Kidney (tissue), 13 donors: ENCODE measurements at regions not wholly inside any gene's neighbourhood (a gene's known extent, or its start where the extent isn't known, plus 50 kb on each side); places are given as distances from the start of the nearest gene placed in this dataset.

Experiments
- DNase-seq, 5 donors: peaks; one replicate each; pipeline ENCODE4 v3.0.0-alpha.2; 2013 to 2020
- FAIRE-seq: peaks from 2 replicates; lab custom pipeline; 2012; peaks lifted over from hg19 to GRCh38; lab: Jason Lieb, UNC
- H3K27ac ChIP-seq, 2 donors: one replicate each; pipeline ENCODE4 v1.7.0; 2013; ENCODE audit warnings: low read depth in 2 of 2, low read length in 2 of 2, inconsistent platforms in 1 of 2
- H3K27me3 ChIP-seq: one replicate; pipeline ENCODE4 v1.7.1; 2013; ENCODE audit warnings: low read length, inconsistent platforms; ENCODE audit not compliant: control insufficient read depth, insufficient read depth
- H3K36me3 ChIP-seq, 3 donors: one replicate each; pipeline versions ENCODE4 v1.7.0 to v1.7.1; 2013; ENCODE audit warnings: low read length in 3 of 3, control low read depth in 1 of 3, inconsistent platforms in 1 of 3; ENCODE audit not compliant: insufficient read depth in 3 of 3, control insufficient read depth in 2 of 3
- H3K4me1 ChIP-seq, 3 donors: one replicate each; pipeline versions ENCODE4 v1.7.0 to v1.7.1; 2013; ENCODE audit warnings: low read length in 3 of 3, inconsistent platforms in 1 of 3, low read depth in 1 of 3; ENCODE audit not compliant: control insufficient read depth in 2 of 3, insufficient read depth in 2 of 3
- H3K4me3 ChIP-seq, 3 donors: one replicate each; pipeline versions ENCODE4 v1.7.0 to v1.8.1; 2013; ENCODE audit warnings: low read length in 3 of 3, control low read depth in 1 of 3, inconsistent platforms in 1 of 3
- H3K9ac ChIP-seq, 3 donors: one replicate each; pipeline versions ENCODE4 v1.7.0 to v1.7.1; 2013; ENCODE audit warnings: low read length in 3 of 3, control low read depth in 1 of 3, inconsistent platforms in 1 of 3
- H3K9me3 ChIP-seq, 3 donors: one replicate each; pipeline versions ENCODE4 v1.7.0 to v1.7.1; 2013; ENCODE audit warnings: low read length in 3 of 3, control low read depth in 1 of 3, inconsistent platforms in 1 of 3; ENCODE audit not compliant: control insufficient read depth in 2 of 3, insufficient read depth in 1 of 3
- CTCF ChIP-seq: IDR thresholded peaks from 3 replicates; pipeline ENCODE4 v1.5.1; 2012; ENCODE audit warnings: mild to moderate bottlenecking, moderate library complexity, borderline replicate concordance; ENCODE audit not compliant: insufficient read depth; ENCODE audit errors: extremely low read depth
- intact Hi-C: fragments of 100-400 bp; cut with DNase I; formaldehyde crosslinking; loops from one replicate; pipeline ENCODE4 v1.11.1; 2022
- donor health status: control.
- donor health status: control.
- donor health status: control.
- donor health status: control.
- donor health status: control.
- donor health status: DM: yes; HTN: yes; CAD: no.
- donor health status: Normal renal cell carcinoma (clear cell type).

DNA sequence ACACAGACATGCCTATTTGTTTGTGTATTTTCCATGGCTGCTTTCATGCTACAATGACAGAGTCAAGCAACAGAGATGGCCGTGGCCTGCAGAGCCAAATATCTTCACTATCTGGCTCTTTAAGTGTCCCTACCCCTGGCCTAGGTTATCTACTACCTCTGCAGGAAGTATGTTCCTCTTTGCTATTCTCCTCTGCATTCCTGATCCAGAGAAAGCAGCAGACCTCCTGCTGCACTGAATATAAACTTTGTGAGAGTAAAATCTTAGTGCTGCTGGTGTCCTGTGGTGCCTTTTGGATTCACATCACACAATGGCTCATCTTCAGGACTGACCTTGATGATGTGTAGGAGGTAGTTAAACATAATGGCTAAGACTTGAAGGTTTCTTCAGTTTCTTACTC, 233.4 kb downstream of the IPO8 start:
- DNase-seq (no peak), FAIRE-seq (no peak)
- Histone ChIP-seq H3K9me3 (no peaks in the 10 kb centered on the region), H3K27ac (no peak overlapping the region), H3K9ac (no peak overlapping the region), H3K27me3 (no peaks in the 10 kb centered on the region), H3K4me3 (no peak overlapping the region), H3K36me3 (no peaks in the 10 kb centered on the region), H3K4me1 (no peaks in the 10 kb centered on the region)
- intact Hi-C loops = no loop called here
- no peak for TF ChIP-seq CTCF

DNA sequence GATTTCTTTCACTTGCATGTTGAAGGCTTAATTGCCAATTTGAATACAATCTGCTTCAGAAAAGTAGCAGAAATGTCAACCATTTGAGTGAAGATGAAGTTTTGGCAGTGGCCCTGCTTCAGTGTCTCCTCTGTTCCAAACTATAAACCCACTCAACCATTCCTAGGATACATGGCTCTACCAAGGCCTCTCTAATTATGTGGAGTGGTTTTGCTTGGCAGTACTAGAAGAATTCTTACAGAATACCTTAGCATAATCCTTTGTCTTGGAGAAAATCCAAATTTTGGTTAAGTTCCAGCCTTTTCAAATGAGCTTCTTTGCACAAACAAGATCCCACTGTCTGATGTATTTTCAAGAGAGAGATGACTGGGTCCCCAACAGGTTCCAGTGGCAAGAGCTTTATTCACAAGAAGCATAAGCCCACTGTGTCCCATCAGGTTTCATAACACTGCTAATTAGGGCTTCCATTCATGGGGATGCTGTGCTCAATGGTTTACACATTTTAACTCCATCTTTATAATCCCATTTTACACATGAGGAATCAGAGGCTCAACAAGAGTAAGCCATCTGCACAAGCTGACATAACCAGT, 234.5 kb downstream of the IPO8 start:
- DNase-seq = no peak
- Histone ChIP-seq H3K36me3 (no peaks in the 10 kb centered on the region), H3K27ac (no peak overlapping the region), H3K27me3 (no peaks in the 10 kb centered on the region), H3K4me1 (no peaks in the 10 kb centered on the region), H3K4me3 (no peak overlapping the region), H3K9me3 (no peaks in the 10 kb centered on the region), H3K9ac (no peak overlapping the region)
- no peak for FAIRE-seq
- intact Hi-C loops = no loop called here
- no peak for TF ChIP-seq CTCF

DNA sequence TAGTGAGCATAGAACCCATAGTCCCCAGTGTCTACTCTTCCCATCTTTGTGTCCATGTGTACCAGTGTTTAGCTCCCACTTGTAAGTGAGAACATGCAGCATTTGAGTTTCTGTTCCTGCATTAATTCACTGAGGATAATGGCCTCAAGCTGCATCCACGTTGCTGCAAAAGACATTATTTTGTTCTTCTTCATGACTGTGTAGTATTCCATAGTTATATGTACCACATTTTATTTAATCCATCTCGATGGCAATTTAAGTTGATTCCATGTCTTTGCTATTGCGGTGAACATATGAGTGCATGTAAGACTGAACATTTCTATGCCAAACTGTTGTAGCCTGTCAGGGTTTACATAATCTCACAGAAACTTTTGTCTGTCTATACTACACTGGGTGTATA, 237.2 kb downstream of the IPO8 start:
- H3K4me1 ChIP-seq = no peaks in the 10 kb centered on the region
- H3K9ac ChIP-seq = no peak overlapping the region
- intact Hi-C loops = no loop called here
- no peaks in the 10 kb centered on the region for H3K9me3 ChIP-seq
- no peaks in the 10 kb centered on the region for H3K27me3 ChIP-seq
- no peak overlapping the region for H3K27ac ChIP-seq
- DNase-seq = no peak
- TF ChIP-seq CTCF = no peak
- no peak overlapping the region for H3K4me3 ChIP-seq
- no peaks in the 10 kb centered on the region for H3K36me3 ChIP-seq
- FAIRE-seq = no peak
